ENCODE measurements at regions not wholly inside any gene's neighbourhood (a gene's known extent, or its start where the extent isn't known, plus 50 kb on each side); places are given as distances from the start of the nearest gene placed in this dataset.

- no peak for DNase-seq
- Mint-ChIP-seq H3K9me3 (peaks cover 0 to 9% (median 5%) of the 10 kb centered on the region in 5 donors), H3K27me3 (no peaks in the 10 kb centered on the region), H3K36me3 (peaks cover 0 to 2% (median 0%) of the 10 kb centered on the region in 3 donors), H3K4me1 (no peaks in the 10 kb centered on the region), H3K4me3 (no peak overlapping the region), H3K27ac (no peak overlapping the region)
- ChIA-PET CTCF (no interaction called here), POLR2A (no interaction called here)
- no peaks in the 10 kb centered on the region for H3K9me3 ChIP-seq (ENCODE audit: low read length)
- H3K36me3 ChIP-seq (ENCODE audit: insufficient read depth, low read length): no peaks in the 10 kb centered on the region
- no peaks in the 10 kb centered on the region for H3K27me3 ChIP-seq (ENCODE audit: insufficient read depth, low read length, poor library complexity, severe bottlenecking)
- H3K27ac ChIP-seq (ENCODE audit: low read depth, low read length): no peak overlapping the region
- H3K4me3 ChIP-seq (ENCODE audit: low read length): no peak overlapping the region
- no peaks in the 10 kb centered on the region for H3K4me1 ChIP-seq (ENCODE audit: insufficient read depth, low read length)
Observed at GRCh38 chr4:43983610-43984009, 465.0 kb downstream of the KCTD8 start.

DNA sequence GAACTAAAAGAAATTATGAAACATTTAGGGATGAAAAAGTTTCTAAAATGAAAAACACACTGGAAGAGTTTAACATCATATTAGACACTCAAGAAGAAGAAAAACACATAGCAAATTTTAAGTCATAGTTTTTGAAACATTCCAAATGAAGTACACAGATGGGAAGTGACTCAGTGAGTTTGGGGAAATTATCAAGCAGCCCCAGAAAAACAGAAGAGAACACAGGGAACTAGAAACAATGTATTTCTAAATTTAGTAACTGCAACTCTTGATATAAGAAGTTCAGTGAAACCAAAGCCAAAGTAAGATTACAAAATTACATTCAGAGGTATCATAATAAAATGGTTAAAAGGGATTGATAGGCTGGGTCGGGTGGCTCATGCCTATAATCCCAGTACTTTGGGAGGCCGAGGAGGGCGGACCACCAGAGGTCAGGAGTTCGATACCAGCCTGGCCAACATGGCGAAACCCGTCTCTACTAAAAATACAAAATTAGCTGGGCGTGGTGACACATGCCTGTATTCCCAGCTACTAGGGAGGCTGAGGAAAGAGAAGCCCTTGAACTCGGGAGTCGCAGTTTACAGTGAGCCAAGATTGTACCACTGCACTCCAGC lies 461.2 kb downstream of the KCTD8 start:
- Mint-ChIP-seq H3K27ac (no peak overlapping the region), H3K9me3 (peaks cover 2 to 25% (median 5%) of the 10 kb centered on the region in 5 donors), H3K4me3 (no peak overlapping the region), H3K36me3 (peaks cover 0 to 2% (median 0%) of the 10 kb centered on the region in 3 donors), H3K4me1 (no peaks in the 10 kb centered on the region), H3K27me3 (no peaks in the 10 kb centered on the region)
- Histone ChIP-seq H3K4me1 (ENCODE audit: insufficient read depth, low read length) (no peaks in the 10 kb centered on the region), H3K9me3 (ENCODE audit: low read length) (no peaks in the 10 kb centered on the region), H3K27ac (ENCODE audit: low read depth, low read length) (no peak overlapping the region), H3K4me3 (ENCODE audit: low read length) (no peak overlapping the region), H3K27me3 (ENCODE audit: insufficient read depth, low read length, poor library complexity, severe bottlenecking) (no peaks in the 10 kb centered on the region), H3K36me3 (ENCODE audit: insufficient read depth, low read length) (no peaks in the 10 kb centered on the region)
- no peak for DNase-seq
- ChIA-PET CTCF (no interaction called here), POLR2A (no interaction called here)

- Histone ChIP-seq H3K9me3 (ENCODE audit: low read length) (no peaks in the 10 kb centered on the region), H3K4me3 (ENCODE audit: low read length) (no peak overlapping the region), H3K36me3 (ENCODE audit: insufficient read depth, low read length) (no peaks in the 10 kb centered on the region), H3K27ac (ENCODE audit: low read depth, low read length) (no peak overlapping the region), H3K4me1 (ENCODE audit: insufficient read depth, low read length) (no peaks in the 10 kb centered on the region), H3K27me3 (ENCODE audit: insufficient read depth, low read length, poor library complexity, severe bottlenecking) (no peaks in the 10 kb centered on the region)
- CTCF ChIA-PET: no interaction called here
- Mint-ChIP-seq H3K9me3 (peaks cover 3 to 26% (median 5%) of the 10 kb centered on the region in 5 donors), H3K4me1 (no peaks in the 10 kb centered on the region), H3K36me3 (peaks cover 0 to 2% (median 0%) of the 10 kb centered on the region in 3 donors), H3K4me3 (no peak overlapping the region), H3K27me3 (no peaks in the 10 kb centered on the region), H3K27ac (no peak overlapping the region)
- no peak for DNase-seq
- POLR2A ChIA-PET: no interaction called here
Observed at GRCh38 chr4:43990551-43990950, 458.1 kb downstream of the KCTD8 start.

- Histone ChIP-seq H3K9me3 (ENCODE audit: low read length) (no peaks in the 10 kb centered on the region), H3K27ac (ENCODE audit: low read depth, low read length) (no peak overlapping the region), H3K4me1 (ENCODE audit: insufficient read depth, low read length) (no peaks in the 10 kb centered on the region), H3K4me3 (ENCODE audit: low read length) (no peak overlapping the region), H3K27me3 (ENCODE audit: insufficient read depth, low read length, poor library complexity, severe bottlenecking) (no peaks in the 10 kb centered on the region), H3K36me3 (ENCODE audit: insufficient read depth, low read length) (no peaks in the 10 kb centered on the region)
- peaks cover 3 to 26% (median 5%) of the 10 kb centered on the region in 5 donors for H3K9me3 Mint-ChIP-seq
- no peaks in the 10 kb centered on the region for H3K4me1 Mint-ChIP-seq
- H3K4me3 Mint-ChIP-seq: no peak overlapping the region
- ChIA-PET CTCF (no interaction called here), POLR2A (no interaction called here)
- no peaks in the 10 kb centered on the region for H3K27me3 Mint-ChIP-seq
- H3K27ac Mint-ChIP-seq: no peak overlapping the region
- peaks cover 0 to 2% (median 0%) of the 10 kb centered on the region in 3 donors for H3K36me3 Mint-ChIP-seq
- no peak for DNase-seq
Observed at GRCh38 chr4:43990963-43991362, 457.6 kb downstream of the KCTD8 start.

- H3K27me3 Mint-ChIP-seq: no peaks in the 10 kb centered on the region
- H3K4me1 ChIP-seq (ENCODE audit: insufficient read depth, low read length): no peaks in the 10 kb centered on the region
- no peaks in the 10 kb centered on the region for H3K27me3 ChIP-seq (ENCODE audit: insufficient read depth, low read length, poor library complexity, severe bottlenecking)
- H3K9me3 Mint-ChIP-seq: peaks cover 0 to 26% (median 2%) of the 10 kb centered on the region in 5 donors
- no peaks in the 10 kb centered on the region for H3K36me3 Mint-ChIP-seq
- POLR2A ChIA-PET: no interaction called here
- CTCF ChIA-PET: no interaction called here
- H3K4me1 Mint-ChIP-seq: no peaks in the 10 kb centered on the region
- no peak overlapping the region for H3K4me3 Mint-ChIP-seq
- H3K9me3 ChIP-seq (ENCODE audit: low read length): no peaks in the 10 kb centered on the region
- no peak overlapping the region for H3K27ac ChIP-seq (ENCODE audit: low read depth, low read length)
- no peak overlapping the region for H3K27ac Mint-ChIP-seq
- no peak overlapping the region for H3K4me3 ChIP-seq (ENCODE audit: low read length)
- no peak for DNase-seq
- no peaks in the 10 kb centered on the region for H3K36me3 ChIP-seq (ENCODE audit: insufficient read depth, low read length)
Observed at GRCh38 chr4:43992552-43992951, 456.1 kb downstream of the KCTD8 start.

DNA sequence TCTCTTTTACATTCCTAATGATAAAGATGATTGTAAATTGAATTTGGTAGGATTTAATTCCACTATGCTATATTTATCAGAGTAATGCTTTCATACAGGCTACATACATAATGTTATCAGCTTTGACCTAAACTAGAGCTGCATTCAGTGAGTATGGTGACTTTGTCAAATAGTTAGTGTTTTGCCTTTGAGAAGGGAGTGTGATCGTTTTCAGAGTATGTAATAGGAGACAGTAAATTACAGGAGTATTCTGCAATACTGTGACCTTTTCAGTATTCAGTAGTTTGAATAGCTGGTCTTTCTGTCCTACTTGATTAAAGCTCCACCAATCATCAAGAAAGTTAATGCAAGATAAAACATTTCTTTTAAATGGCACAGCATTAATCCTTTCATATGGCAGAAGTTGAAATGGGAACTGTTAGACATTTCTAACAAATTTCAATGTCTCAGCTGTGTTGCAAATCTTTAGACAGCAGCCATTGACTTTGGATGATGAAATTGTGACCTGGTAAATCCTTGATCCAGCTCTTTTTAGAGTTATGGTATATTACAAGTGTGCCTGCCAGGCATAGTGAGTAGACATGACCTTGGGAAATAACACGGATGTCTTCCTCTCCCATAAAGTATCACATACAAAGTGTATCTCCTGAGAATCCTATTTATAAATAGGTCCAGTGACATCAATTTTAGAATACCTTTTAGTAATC lies 455.3 kb downstream of the KCTD8 start:
- no peak for DNase-seq
- no peak overlapping the region for H3K4me3 Mint-ChIP-seq
- no peaks in the 10 kb centered on the region for H3K36me3 Mint-ChIP-seq
- no peaks in the 10 kb centered on the region for H3K4me1 Mint-ChIP-seq
- H3K4me3 ChIP-seq (ENCODE audit: low read length): no peak overlapping the region
- no peaks in the 10 kb centered on the region for H3K27me3 ChIP-seq (ENCODE audit: insufficient read depth, low read length, poor library complexity, severe bottlenecking)
- peak overlapping the region in 1 of 8 donors; percentile 33 for H3K27ac Mint-ChIP-seq
- peaks cover 0 to 26% (median 5%) of the 10 kb centered on the region in 5 donors for H3K9me3 Mint-ChIP-seq
- ChIA-PET CTCF (interaction anchor here (1.4 kb wide), 1 partner anchor 12 kb away, joined by 3 read pairs; no protein-coding TSS in a partner anchor), POLR2A (no interaction called here)
- H3K27ac ChIP-seq (ENCODE audit: low read depth, low read length): no peak overlapping the region
- no peaks in the 10 kb centered on the region for H3K27me3 Mint-ChIP-seq
- H3K4me1 ChIP-seq (ENCODE audit: insufficient read depth, low read length): no peaks in the 10 kb centered on the region
- no peaks in the 10 kb centered on the region for H3K36me3 ChIP-seq (ENCODE audit: insufficient read depth, low read length)
- no peaks in the 10 kb centered on the region for H3K9me3 ChIP-seq (ENCODE audit: low read length)

DNA sequence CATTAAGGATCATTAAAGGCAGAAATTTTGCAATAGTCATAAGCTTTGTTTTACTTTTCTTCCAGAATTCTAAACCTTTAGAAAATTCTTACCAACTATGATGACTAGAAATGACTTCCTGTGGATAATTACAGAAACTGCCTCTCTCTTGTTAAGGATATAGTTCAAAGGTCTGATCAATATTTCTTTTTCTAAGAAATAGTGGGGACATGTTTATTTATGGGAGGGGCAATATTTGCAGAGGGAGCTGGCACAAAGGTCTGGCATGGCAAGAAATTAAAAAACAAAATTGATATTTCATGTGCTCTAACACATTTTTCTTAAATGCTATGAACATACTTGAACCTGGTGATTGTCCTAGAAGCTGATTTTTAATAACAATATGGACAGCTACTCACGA lies 448.9 kb downstream of the KCTD8 start:
- Histone ChIP-seq H3K36me3 (ENCODE audit: insufficient read depth, low read length) (no peaks in the 10 kb centered on the region), H3K9me3 (ENCODE audit: low read length) (no peaks in the 10 kb centered on the region), H3K27me3 (ENCODE audit: insufficient read depth, low read length, poor library complexity, severe bottlenecking) (no peaks in the 10 kb centered on the region), H3K4me3 (ENCODE audit: low read length) (no peak overlapping the region), H3K27ac (ENCODE audit: low read depth, low read length) (no peak overlapping the region), H3K4me1 (ENCODE audit: insufficient read depth, low read length) (no peaks in the 10 kb centered on the region)
- no peak for DNase-seq
- H3K4me1 Mint-ChIP-seq: no peaks in the 10 kb centered on the region
- H3K36me3 Mint-ChIP-seq: no peaks in the 10 kb centered on the region
- CTCF ChIA-PET: no interaction called here
- POLR2A ChIA-PET: no interaction called here
- H3K27me3 Mint-ChIP-seq: no peaks in the 10 kb centered on the region
- H3K27ac Mint-ChIP-seq: no peak overlapping the region
- peaks cover 3 to 29% (median 7%) of the 10 kb centered on the region in 5 donors for H3K9me3 Mint-ChIP-seq
- no peak overlapping the region for H3K4me3 Mint-ChIP-seq

DNA sequence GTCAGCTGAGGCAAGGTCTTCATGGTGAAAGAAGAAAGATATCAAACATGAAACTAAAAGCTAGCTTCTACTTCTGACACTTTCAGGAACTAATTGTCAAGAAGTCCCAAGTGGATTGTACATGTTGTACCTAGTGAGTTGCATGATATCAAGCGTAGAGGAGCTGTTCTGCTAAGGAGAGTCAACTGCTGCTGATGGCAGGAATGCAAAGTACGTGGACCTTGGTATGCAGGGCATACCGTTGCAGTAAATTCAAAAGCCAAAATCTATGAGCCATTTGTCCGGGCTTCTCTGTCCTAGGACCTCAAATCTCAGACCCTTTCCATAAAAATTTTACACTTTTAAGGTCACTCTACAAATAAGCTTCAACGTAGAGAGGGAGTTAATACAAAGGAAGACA lies 446.2 kb downstream of the KCTD8 start:
- H3K27me3 Mint-ChIP-seq: no peaks in the 10 kb centered on the region

More for the DNA sequence above, 446.2 kb downstream of the KCTD8 start:
- ChIA-PET CTCF (no interaction called here), POLR2A (no interaction called here)
- Histone ChIP-seq H3K27ac (ENCODE audit: low read depth, low read length) (no peak overlapping the region), H3K4me3 (ENCODE audit: low read length) (no peak overlapping the region), H3K9me3 (ENCODE audit: low read length) (no peaks in the 10 kb centered on the region), H3K27me3 (ENCODE audit: insufficient read depth, low read length, poor library complexity, severe bottlenecking) (no peaks in the 10 kb centered on the region), H3K36me3 (ENCODE audit: insufficient read depth, low read length) (no peaks in the 10 kb centered on the region), H3K4me1 (ENCODE audit: insufficient read depth, low read length) (no peaks in the 10 kb centered on the region)
- DNase-seq: no peak
- H3K36me3 Mint-ChIP-seq: no peaks in the 10 kb centered on the region
- no peaks in the 10 kb centered on the region for H3K4me1 Mint-ChIP-seq
- H3K4me3 Mint-ChIP-seq: no peak overlapping the region
- H3K9me3 Mint-ChIP-seq: peaks cover 3 to 33% (median 7%) of the 10 kb centered on the region in 5 donors
- H3K27ac Mint-ChIP-seq: no peak overlapping the region
